GM20431 (cell line): ENCODE measurements at regions not wholly inside any gene's neighbourhood (a gene's known extent, or its start where the extent isn't known, plus 50 kb on each side); places are given as distances from the start of the nearest gene placed in this dataset.

ENCODE experiments used
- in situ Hi-C: fragments of 300-500 bp; cut with MseI, MboI; formaldehyde crosslinking; loops from one replicate; pipeline ENCODE4 v1.15.0; 2020; ENCODE audit warnings: low sequenced_read_pairs; ENCODE audit not compliant: unreplicated experiment

GRCh38 chr13:50094615-50095293 is 79.5 kb downstream of the KCNRG start:
- in situ Hi-C loops: loop anchor here (25.0 kb wide), 1 partner anchor 818 kb away; the partner anchor contains the start of gene RNASEH2B

- in situ Hi-C loops: loop anchor here (25.0 kb wide), 1 partner anchor 814 kb away; the partner anchor contains the start of gene RNASEH2B
These were observed 83.4 kb downstream of the KCNRG start for GRCh38 chr13:50098693-50099092.

DNA sequence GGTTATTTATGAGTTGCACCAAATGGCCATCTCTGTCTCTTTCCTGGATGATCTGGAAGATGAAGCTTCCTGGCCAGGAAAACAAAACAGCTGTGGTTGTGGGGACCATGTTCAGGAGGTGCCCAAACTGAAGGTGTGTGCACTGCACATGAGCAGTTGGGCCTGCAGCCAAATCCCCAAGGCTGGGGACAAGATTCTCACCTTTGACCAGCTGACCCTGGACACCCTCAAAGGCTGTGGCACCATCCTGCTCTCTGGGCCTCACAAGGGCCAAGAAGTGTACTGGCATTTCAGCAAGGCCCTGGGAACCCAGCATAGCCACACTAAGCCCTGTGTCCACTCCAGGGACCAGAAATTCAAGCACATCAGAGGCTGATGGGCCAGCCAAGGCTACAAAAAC is 84.2 kb downstream of the KCNRG start:
- in situ Hi-C loops: loop anchor here (25.0 kb wide), 1 partner anchor 813 kb away; the partner anchor contains the start of gene RNASEH2B

GRCh38 chr13:50101590-50101989 is 86.3 kb downstream of the KCNRG start:
- in situ Hi-C loops: no loop called here

GRCh38 chr13:50104493-50104892 is 89.2 kb downstream of the KCNRG start:
- in situ Hi-C loops: no loop called here

DNA sequence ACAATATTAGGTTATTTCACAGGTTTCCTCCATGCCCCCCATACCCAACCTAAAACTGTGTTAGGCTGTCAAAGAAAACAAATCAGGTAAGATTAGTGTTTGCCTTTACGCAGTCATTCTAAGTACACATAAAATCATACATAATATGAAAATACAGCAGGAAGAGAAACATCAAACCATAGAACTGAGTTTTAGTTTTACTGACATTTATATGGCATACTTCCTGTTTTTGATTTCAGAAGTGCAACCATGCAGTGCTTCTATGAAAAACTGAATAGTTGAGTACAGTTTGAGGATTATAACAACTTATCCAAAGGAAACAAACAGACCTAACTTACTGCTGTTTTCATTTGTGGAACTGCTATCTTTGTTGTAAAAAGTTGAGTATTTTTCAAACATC is 91.3 kb downstream of the KCNRG start:
- in situ Hi-C loops: no loop called here

DNA sequence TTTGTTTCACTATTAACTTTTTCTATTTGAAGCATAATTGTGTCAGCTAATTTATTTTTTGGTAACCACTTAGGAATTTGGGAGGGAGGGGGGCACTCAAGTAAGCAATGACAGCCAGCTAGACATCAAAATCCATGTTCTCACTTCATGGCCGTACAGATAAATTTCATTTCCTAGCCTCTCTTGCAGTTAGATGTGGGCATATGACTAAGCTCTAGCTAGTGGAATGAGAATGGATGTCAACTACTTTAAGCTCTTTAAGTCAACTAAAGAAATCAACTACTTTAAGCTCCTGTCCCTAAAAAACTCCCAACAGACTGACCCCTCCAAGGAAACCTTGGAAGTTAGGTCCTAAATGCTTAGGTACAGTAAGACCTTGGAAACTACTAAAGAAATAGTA is 92.0 kb downstream of the KCNRG start:
- in situ Hi-C loops: no loop called here

DNA sequence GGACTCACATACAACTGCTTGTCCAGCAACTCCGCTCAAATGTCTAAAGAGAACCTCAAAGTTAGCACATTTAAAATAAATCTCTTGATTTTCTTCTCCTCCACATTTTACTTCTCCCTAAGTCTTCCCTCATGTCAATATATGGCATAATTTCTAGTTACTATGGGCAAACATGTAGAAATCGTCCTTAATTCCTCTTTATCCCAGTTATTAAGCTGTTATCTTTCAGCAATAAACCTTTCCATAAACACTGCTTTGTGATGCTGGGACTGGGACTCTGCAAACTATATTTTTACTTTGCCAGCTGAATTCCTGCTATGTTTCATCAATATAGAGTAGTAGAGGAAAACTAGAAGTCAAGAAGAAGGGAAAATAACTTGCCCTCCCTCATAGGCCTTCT is 99.7 kb downstream of the KCNRG start:
- in situ Hi-C loops: no loop called here

DNA sequence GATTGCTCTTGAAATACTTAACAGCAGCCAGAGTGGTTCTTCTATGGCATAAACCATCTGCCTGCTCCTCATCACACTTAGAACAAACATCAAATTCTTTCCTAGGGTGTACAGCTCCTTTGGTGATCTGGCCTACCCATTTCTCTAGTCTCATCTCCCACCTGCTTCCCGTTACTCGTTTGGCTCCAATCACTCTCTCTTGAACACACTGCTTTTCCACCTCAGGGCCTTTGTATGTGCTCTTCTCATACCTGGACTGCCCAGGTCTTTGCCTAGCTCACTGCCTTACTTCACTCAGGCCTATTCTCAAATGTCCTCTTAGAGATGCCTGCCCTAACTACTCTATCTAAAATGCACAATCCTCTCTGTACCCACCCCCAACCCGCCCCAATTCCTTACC is 100.5 kb downstream of the KCNRG start:
- in situ Hi-C loops: no loop called here

DNA sequence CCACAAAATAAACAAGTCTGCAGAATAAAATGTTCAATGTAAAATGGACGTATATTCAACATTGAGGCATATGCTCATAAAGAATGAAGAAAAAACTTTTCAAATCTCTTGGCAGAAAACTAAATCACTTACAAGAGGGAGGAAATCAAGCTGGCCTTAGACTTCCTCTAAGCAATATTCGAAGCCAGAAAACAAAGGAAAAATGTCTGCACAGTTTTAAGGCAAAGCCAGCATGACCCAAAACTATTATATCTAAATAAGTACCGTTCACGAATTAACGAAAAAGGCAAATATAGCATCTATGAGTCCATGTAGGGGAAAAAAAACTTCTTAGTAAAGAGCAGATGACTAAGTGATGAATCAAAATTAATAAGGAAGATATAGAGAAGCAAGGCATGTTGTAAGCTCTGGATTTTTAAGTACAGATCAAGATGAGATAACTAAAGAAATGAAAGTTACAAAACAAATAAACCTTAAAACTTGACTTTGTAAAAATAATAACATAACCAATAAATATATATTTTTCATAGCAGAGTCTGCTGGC is 101.3 kb downstream of the KCNRG start:
- in situ Hi-C loops: no loop called here

DNA sequence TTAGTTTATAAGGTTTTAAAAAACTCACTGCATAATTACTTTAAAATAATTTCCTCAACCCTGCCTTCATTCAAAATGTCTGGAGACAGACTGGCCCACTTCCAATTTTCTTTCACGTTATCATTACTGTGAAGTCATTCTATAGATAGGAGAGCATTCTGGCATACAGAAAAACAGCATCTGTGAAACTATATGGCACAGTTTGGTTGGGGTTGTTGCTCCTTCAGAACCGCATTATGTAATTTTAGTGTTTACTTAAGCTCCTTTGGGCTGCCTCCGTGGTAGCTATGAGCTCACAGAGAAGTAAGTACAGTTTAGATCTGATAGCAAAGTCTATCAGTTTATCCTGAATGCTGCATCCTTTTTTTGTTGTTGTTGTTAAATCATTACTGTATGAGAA is 104.3 kb downstream of the KCNRG start:
- in situ Hi-C loops: no loop called here

GRCh38 chr13:50122455-50122854 is 107.2 kb downstream of the KCNRG start:
- in situ Hi-C loops: no loop called here

DNA sequence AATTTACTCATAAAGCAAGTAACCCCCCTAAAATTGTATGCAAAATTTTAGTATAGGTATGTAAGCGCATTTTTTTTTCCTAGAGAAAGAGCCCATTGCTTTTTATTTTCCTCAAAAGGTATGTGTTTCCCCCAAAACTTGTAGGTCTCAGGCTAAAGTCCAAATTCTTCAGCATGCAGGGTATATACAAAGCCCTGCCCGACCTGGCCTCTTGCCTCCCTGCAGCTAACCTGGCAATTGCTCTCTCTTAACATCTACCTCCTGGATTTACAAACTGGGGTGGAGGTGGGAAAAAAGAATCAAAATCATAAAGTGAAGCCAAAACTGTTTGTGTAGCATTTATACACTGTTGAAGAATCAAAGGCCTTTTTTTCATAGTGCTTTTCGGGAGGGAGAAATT is 107.8 kb downstream of the KCNRG start:
- in situ Hi-C loops: no loop called here

- in situ Hi-C loops: no loop called here
These were observed 108.2 kb downstream of the KCNRG start for GRCh38 chr13:50123515-50123861.

GRCh38 chr13:50123862-50124535 is 108.8 kb downstream of the KCNRG start:
- in situ Hi-C loops: no loop called here

DNA sequence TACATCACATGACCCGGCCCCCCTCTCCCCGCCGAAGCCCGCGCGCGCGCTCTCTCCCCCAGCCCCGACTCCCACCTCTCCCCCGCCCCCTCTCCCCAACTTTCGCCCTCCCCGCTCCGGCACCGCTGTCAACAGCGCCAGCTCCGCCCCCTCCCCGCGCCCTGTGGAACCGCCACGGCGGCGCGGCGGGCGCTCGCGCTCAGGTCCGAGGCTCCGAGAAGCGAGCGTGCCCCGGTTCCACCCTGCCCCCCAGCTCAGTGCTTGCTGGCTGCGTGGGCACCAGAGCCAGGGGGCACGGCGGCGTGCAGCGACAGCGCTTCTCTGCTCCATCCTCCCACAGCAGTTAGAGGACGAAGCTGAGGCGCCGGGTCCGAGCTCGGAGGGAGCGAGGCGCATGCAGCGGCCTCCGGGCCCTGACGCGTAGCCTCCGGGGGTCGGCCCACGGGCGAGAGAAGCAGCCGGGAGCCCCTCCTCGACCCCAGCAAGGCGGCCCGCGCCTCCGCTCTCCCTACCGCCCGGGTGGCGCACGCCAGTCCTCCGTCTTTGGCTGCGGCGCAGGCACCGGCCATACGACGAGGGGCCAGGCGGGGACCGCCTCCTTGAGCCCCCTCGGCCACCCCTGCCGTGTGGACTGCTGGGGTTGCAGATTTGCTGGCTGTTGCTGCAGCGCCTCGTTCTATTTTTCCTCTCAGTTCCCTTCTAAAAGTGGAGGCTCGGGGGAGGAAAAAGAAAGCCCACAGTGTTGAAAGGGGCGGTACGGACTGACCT is 109.5 kb downstream of the KCNRG start:
- in situ Hi-C loops: no loop called here

DNA sequence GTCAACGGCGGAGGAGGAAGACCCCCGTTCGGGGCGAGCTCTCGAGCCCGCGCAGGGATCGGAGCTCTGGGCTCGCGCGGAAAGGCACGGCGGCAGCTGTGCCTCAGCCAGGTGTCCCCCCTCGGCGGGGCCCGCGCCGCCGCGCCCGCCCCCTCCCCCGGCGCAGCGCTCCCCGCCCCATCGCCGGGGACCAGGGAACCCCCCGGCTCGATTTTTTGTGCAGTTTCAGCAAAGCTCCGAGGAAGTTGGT is 110.0 kb downstream of the KCNRG start:
- in situ Hi-C loops: no loop called here

GRCh38 chr13:50125554-50126262 is 110.5 kb downstream of the KCNRG start:
- in situ Hi-C loops: no loop called here

DNA sequence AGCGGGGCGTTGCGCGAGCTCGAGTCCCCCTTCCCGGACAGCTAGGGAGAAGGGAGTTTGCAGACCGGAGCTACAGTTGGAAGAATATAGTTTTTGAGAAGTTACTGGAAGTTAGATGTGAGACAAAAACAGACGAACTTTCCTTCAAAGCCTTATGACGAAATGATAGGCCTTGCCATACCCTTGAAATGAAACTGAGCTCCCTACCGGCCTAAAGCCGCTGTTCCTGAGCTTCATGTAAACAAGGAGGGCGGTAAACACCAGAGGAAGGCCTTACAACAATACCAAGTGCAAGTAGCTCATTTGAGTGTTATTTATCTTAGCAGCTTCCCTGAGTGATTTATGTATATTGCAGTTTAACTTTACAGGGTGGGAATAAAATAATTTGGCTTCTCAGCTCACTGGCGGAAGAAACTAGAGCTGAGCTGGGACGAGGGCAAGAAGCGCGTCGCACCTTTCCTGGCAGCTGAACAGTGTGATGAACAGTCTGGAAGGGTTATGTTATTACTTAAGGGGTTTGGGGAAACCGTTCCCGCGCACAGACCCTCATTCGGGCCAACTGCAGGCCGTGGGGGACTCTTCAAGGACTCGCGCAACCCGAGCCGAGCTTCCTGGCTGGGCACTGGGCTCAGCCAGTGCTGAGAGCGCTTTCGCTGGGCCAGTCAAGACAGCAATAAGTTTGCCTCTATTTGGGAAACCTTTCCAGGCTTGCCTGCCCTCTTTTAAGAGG is 111.2 kb downstream of the KCNRG start:
- in situ Hi-C loops: no loop called here
